ENCODE measurements at regions not wholly inside any gene's neighbourhood (a gene's known extent, or its start where the extent isn't known, plus 50 kb on each side); places are given as distances from the start of the nearest gene placed in this dataset.

DNA sequence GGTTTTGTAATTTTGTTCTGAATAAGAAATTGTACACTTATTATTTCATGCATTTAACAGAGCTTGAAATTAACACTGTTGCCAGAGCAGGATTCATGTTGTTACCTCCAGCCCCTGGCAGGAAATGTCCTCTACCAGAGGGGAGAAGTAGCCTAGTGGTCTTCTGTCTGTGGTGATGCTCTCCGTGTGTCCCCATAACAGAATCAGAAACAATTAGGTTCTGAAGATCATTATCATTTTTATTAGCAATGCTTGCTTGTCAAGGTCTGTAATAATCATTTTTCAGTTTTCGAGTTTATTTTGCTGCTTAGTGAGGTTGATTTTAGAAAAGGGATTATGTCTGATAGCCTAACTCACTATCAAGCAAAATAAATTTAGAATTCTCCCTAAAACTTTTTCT lies 116.6 kb upstream of the CNTNAP5 start:
- no peak for DNase-seq
- Histone ChIP-seq H3K27me3 (no peaks in the 10 kb centered on the region), H3K36me3 (no peaks in the 10 kb centered on the region), H3K27ac (no peak overlapping the region), H3K9me3 (no peaks in the 10 kb centered on the region), H3K4me3 (no peak overlapping the region), H3K4me1 (no peaks in the 10 kb centered on the region)
- intact Hi-C loops (cut with DNase I; ENCODE audit: low total_unique reads): no loop called here
- WGBS, 2 donors (ENCODE audit: low coverage in 1 of 2): 40 to 69% methylated on average over 1 to 2 of the region's 2 CpGs
- in situ Hi-C loops (cut with MboI; ENCODE audit: low pct_ligation_motif_present in 1 of 4, low pct_unique_long_range_greater_than_20kb in 1 of 4, low sequenced_read_pairs in 3 of 4): no loop called here
- TF ChIP-seq POLR2AphosphoS5 (IDR thresholded peaks at IDR 0.05) (no peak), EP300 (IDR thresholded peaks at IDR 0.05; ENCODE audit: low read depth) (no peak), POLR2A (IDR thresholded peaks at IDR 0.05) (no peak)

- Histone ChIP-seq H3K4me3 (no peak overlapping the region), H3K27me3 (no peaks in the 10 kb centered on the region), H3K9me3 (no peaks in the 10 kb centered on the region), H3K36me3 (no peaks in the 10 kb centered on the region), H3K4me1 (no peaks in the 10 kb centered on the region), H3K27ac (no peak overlapping the region)
- 60 to 67% methylated on average over 1 to 4 of the region's 4 CpGs for WGBS, 2 donors (ENCODE audit: low coverage in 1 of 2)
- no peak for TF ChIP-seq POLR2A (IDR thresholded peaks at IDR 0.05)
- TF ChIP-seq, protein P1, sequence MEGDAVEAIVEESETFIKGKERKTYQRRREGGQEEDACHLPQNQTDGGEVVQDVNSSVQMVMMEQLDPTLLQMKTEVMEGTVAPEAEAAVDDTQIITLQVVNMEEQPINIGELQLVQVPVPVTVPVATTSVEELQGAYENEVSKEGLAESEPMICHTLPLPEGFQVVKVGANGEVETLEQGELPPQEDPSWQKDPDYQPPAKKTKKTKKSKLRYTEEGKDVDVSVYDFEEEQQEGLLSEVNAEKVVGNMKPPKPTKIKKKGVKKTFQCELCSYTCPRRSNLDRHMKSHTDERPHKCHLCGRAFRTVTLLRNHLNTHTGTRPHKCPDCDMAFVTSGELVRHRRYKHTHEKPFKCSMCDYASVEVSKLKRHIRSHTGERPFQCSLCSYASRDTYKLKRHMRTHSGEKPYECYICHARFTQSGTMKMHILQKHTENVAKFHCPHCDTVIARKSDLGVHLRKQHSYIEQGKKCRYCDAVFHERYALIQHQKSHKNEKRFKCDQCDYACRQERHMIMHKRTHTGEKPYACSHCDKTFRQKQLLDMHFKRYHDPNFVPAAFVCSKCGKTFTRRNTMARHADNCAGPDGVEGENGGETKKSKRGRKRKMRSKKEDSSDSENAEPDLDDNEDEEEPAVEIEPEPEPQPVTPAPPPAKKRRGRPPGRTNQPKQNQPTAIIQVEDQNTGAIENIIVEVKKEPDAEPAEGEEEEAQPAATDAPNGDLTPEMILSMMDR (IDR thresholded peaks at IDR 0.05): no peak
- no peak for TF ChIP-seq EP300 (IDR thresholded peaks at IDR 0.05; ENCODE audit: low read depth)
- no peak for TF ChIP-seq POLR2AphosphoS5 (IDR thresholded peaks at IDR 0.05)
- in situ Hi-C loops (cut with MboI; ENCODE audit: low pct_ligation_motif_present in 1 of 4, low pct_unique_long_range_greater_than_20kb in 1 of 4, low sequenced_read_pairs in 3 of 4) (no loop called here), intact Hi-C loops (cut with DNase I; ENCODE audit: low total_unique reads) (no loop called here)
- no peak for DNase-seq
Measured at GRCh38 chr2:123912171-123912570, 112.9 kb upstream of the CNTNAP5 start.

GRCh38 chr2:123913143-123913735 lies 111.8 kb upstream of the CNTNAP5 start:
- WGBS, 2 donors (ENCODE audit: low coverage in 1 of 2): 56 to 60% methylated on average over 7 to 8 of the region's 8 CpGs
- Histone ChIP-seq H3K4me1 (no peaks in the 10 kb centered on the region), H3K4me3 (no peak overlapping the region), H3K36me3 (no peaks in the 10 kb centered on the region), H3K27me3 (no peaks in the 10 kb centered on the region), H3K9me3 (no peaks in the 10 kb centered on the region), H3K27ac (no peak overlapping the region)
- TF ChIP-seq POLR2AphosphoS5 (IDR thresholded peaks at IDR 0.05): no peak
- TF ChIP-seq EP300 (IDR thresholded peaks at IDR 0.05; ENCODE audit: low read depth): no peak
- TF ChIP-seq POLR2A (IDR thresholded peaks at IDR 0.05): no peak
- TF ChIP-seq, protein P1 (IDR thresholded peaks at IDR 0.05): no peak
- intact Hi-C loops (cut with DNase I; ENCODE audit: low total_unique reads) (no loop called here), in situ Hi-C loops (cut with MboI; ENCODE audit: low pct_ligation_motif_present in 1 of 4, low pct_unique_long_range_greater_than_20kb in 1 of 4, low sequenced_read_pairs in 3 of 4) (no loop called here)
- no peak for DNase-seq

GRCh38 chr2:123915380-123915779 lies 109.7 kb upstream of the CNTNAP5 start:
- in situ Hi-C loops (cut with MboI; ENCODE audit: low pct_ligation_motif_present in 1 of 4, low pct_unique_long_range_greater_than_20kb in 1 of 4, low sequenced_read_pairs in 3 of 4) (no loop called here), intact Hi-C loops (cut with DNase I; ENCODE audit: low total_unique reads) (no loop called here)
- Histone ChIP-seq H3K36me3 (no peaks in the 10 kb centered on the region), H3K9me3 (no peaks in the 10 kb centered on the region), H3K27me3 (no peaks in the 10 kb centered on the region), H3K4me1 (no peaks in the 10 kb centered on the region), H3K4me3 (no peak overlapping the region), H3K27ac (no peak overlapping the region)
- WGBS, 2 donors (ENCODE audit: low coverage in 1 of 2): 67 to 85% methylated on average over 1 to 2 of the region's 2 CpGs
- TF ChIP-seq, protein P1 (IDR thresholded peaks at IDR 0.05): no peak
- no peak for TF ChIP-seq POLR2AphosphoS5 (IDR thresholded peaks at IDR 0.05)
- TF ChIP-seq EP300 (IDR thresholded peaks at IDR 0.05; ENCODE audit: low read depth): no peak
- no peak for DNase-seq

DNA sequence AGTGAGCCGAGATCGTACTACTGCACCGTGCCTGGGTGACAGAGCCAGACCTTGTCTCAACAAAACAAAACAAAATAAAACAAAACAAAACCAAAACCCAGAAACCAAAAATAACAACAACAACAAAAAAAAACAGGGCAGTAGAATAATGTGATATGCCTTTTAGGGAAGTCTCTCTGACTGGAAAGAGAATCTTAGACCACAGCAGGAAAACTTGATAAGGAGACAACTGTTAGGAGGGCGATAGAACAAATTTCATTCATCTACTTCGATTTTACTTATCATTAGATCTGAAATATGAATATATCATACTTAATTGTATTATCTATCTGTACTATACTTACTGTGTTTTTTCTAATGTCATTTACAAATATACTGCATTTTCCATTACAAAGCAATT lies 109.0 kb upstream of the CNTNAP5 start:
- Histone ChIP-seq H3K27me3 (no peaks in the 10 kb centered on the region), H3K9me3 (no peaks in the 10 kb centered on the region), H3K36me3 (no peaks in the 10 kb centered on the region), H3K27ac (no peak overlapping the region), H3K4me1 (no peaks in the 10 kb centered on the region), H3K4me3 (no peak overlapping the region)
- intact Hi-C loops (cut with DNase I; ENCODE audit: low total_unique reads) (no loop called here), in situ Hi-C loops (cut with MboI; ENCODE audit: low pct_ligation_motif_present in 1 of 4, low pct_unique_long_range_greater_than_20kb in 1 of 4, low sequenced_read_pairs in 3 of 4) (no loop called here)
- TF ChIP-seq, protein P1 (IDR thresholded peaks at IDR 0.05): no peak
- TF ChIP-seq POLR2A (IDR thresholded peaks at IDR 0.05): no peak
- TF ChIP-seq EP300 (IDR thresholded peaks at IDR 0.05; ENCODE audit: low read depth): no peak
- TF ChIP-seq POLR2AphosphoS5 (IDR thresholded peaks at IDR 0.05): no peak
- WGBS, 2 donors (ENCODE audit: low coverage in 1 of 2): 74 to 83% methylated on average over 4 to 5 of the region's 5 CpGs
- DNase-seq: no peak
